HepG2 (cell line): ENCODE measurements at regions not wholly inside any gene's neighbourhood (a gene's known extent, or its start where the extent isn't known, plus 50 kb on each side); places are given as distances from the start of the nearest gene placed in this dataset.

Experiments used
- ATAC-seq: fragments of 200-7000 bp; cut with Tn5 transposase; 3 replicates; pipeline ENCODE4 v1.9.1; 2020; ENCODE audit warnings: mild to moderate bottlenecking, moderate library complexity
- BruUV-seq: library from RNA; stranded (reverse); fragments of 400-500 nt; replicated peaks from 2 replicates; lab custom pipeline; 2021; lab: Mats Ljungman, UMichigan
- CTCF ChIA-PET: fragments of 300-600 bp; formaldehyde crosslinking; extraction: SDS; loops from one replicate; lab custom pipeline; 2021; ENCODE audit warnings: low total read pairs, inconsistent platforms, low intra/inter-chr PET ratio; lab: Yijun Ruan, JAX
- POLR2A ChIA-PET: fragments of 350-600 bp; sonication (Branson Sonifier 250); formaldehyde crosslinking; loops from one replicate; lab custom pipeline; 2020; ENCODE audit warnings: antibody characterized with exemption, inconsistent platforms; lab: Yijun Ruan, JAX
- DNase-seq: peaks from one replicate; pipeline ENCODE4 v3.0.0-alpha.2; 2015; ENCODE audit warnings: low spot score
- FAIRE-seq: peaks from 3 replicates; lab custom pipeline; 2011; peaks lifted over from hg19 to GRCh38; lab: Jason Lieb, UNC
- H2AFZ ChIP-seq: one replicate; pipeline ENCODE4 v1.6.1; 2011; ENCODE audit warnings: low read length, inconsistent platforms
- H3K27ac ChIP-seq: fragments of 300-600 bp; 3 replicates; pipeline ENCODE4 v1.8.0; 2011; ENCODE audit warnings: mixed run types, mild to moderate bottlenecking, mixed read lengths, low read length, inconsistent platforms; ENCODE audit not compliant: insufficient read depth; ENCODE audit errors: extremely low read length
- H3K27me3 ChIP-seq, 2 experiments: fragments of 200-600 bp in 1 of 2; 2 replicates in 1 of 2; 3 replicates in 1 of 2; pipeline versions ENCODE4 v1.6.0 to v1.8.0; 2011; ENCODE audit warnings: low read length in 2 of 2, mild to moderate bottlenecking in 2 of 2, moderate library complexity in 2 of 2, inconsistent platforms in 1 of 2; ENCODE audit not compliant: insufficient read depth in 2 of 2, control insufficient read depth in 1 of 2
- H3K36me3 ChIP-seq, 2 experiments: fragments of 200-600 bp in 1 of 2; replicated peaks in 1 of 2; 2 replicates in 1 of 2; 3 replicates in 1 of 2; pipeline versions ENCODE4 v1.5.1 to v1.8.0; 2011; ENCODE audit warnings: low read length in 2 of 2, inconsistent platforms in 1 of 2; ENCODE audit not compliant: insufficient read depth in 2 of 2, control insufficient read depth in 1 of 2
- H3K4me1 ChIP-seq: 2 replicates; pipeline ENCODE4 v1.5.1; 2012; ENCODE audit warnings: low read length, inconsistent platforms; ENCODE audit not compliant: insufficient read depth
- H3K4me2 ChIP-seq: 2 replicates; pipeline ENCODE4 v1.6.0; 2011; ENCODE audit warnings: low read depth, low read length, inconsistent platforms
- H3K4me3 ChIP-seq, 3 experiments: fragments of 200-600 bp in 1 of 3; sonication (generic), shearing (Covaris generic) in 1 of 3; replicated peaks in 1 of 3; 2 replicates each; pipeline ENCODE4 v1.5.1; 2011 to 2016; ENCODE audit warnings: low read length in 3 of 3, inconsistent platforms in 2 of 3, low read depth in 2 of 3, mild to moderate bottlenecking in 2 of 3, control low read depth in 1 of 3, mixed read lengths in 1 of 3; ENCODE audit not compliant: insufficient read depth in 1 of 3
- H3K79me2 ChIP-seq: one replicate; pipeline ENCODE4 v1.6.1; 2011; ENCODE audit warnings: low read length, inconsistent platforms; ENCODE audit not compliant: insufficient read depth
- H3K9ac ChIP-seq: 2 replicates; pipeline ENCODE4 v1.6.0; 2011; ENCODE audit warnings: mild to moderate bottlenecking, low read depth, low read length, inconsistent platforms; ENCODE audit not compliant: insufficient read depth
- H3K9me3 ChIP-seq: 2 replicates; pipeline ENCODE4 v1.5.1; 2012; ENCODE audit warnings: mild to moderate bottlenecking, low read length
- H4K20me1 ChIP-seq: 2 replicates; pipeline ENCODE4 v1.6.0; 2011; ENCODE audit warnings: inconsistent platforms, mild to moderate bottlenecking, low read length, moderate library complexity; ENCODE audit not compliant: insufficient read depth
- DZIP1 ChIP-seq: sonication (generic); formaldehyde crosslinking; IDR thresholded peaks from 2 replicates; pipeline ENCODE4 v1.5.0; 2020; ENCODE audit warnings: mild to moderate bottlenecking, missing genetic modification reagents
- KDM3A ChIP-seq: IDR thresholded peaks from 2 replicates; pipeline ENCODE4 v1.6.1; 2018; ENCODE audit warnings: low read depth, missing compliant biosample characterization
- KDM5B ChIP-seq: sonication (generic); formaldehyde crosslinking; IDR thresholded peaks from 2 replicates; pipeline ENCODE4 v1.4.0; 2020; ENCODE audit warnings: missing genetic modification reagents, mild to moderate bottlenecking, borderline replicate concordance
- KMT2B ChIP-seq: IDR thresholded peaks from 2 replicates; pipeline ENCODE4 v1.6.1; 2016; ENCODE audit warnings: missing genetic modification reagents, missing compliant biosample characterization
- NAIF1 ChIP-seq: sonication (generic); formaldehyde crosslinking; IDR thresholded peaks from 2 replicates; pipeline ENCODE4 v1.5.0; 2020; ENCODE audit warnings: mild to moderate bottlenecking, missing genetic modification reagents, borderline replicate concordance
- NR1H2 ChIP-seq: sonication (generic); formaldehyde crosslinking; IDR thresholded peaks from 2 replicates; pipeline ENCODE4 v1.8.1; 2022; ENCODE audit warnings: low read depth, missing genetic modification reagents, borderline replicate concordance
- ZMYM2 ChIP-seq: sonication (generic); formaldehyde crosslinking; IDR thresholded peaks from 2 replicates; pipeline ENCODE4 v1.8.0; 2022; ENCODE audit warnings: mild to moderate bottlenecking, missing genetic modification reagents
- ZNF431 ChIP-seq: sonication (generic); formaldehyde crosslinking; IDR thresholded peaks from 2 replicates; pipeline ENCODE4 v1.9.0; 2022; ENCODE audit warnings: missing genetic modification reagents, low read depth, mild to moderate bottlenecking, borderline replicate concordance
- ZNF460 ChIP-seq: sonication (generic); formaldehyde crosslinking; IDR thresholded peaks from 2 replicates; pipeline ENCODE4 v1.5.1; 2020; ENCODE audit warnings: missing genetic modification reagents, mild to moderate bottlenecking, borderline replicate concordance
- ZNF512 ChIP-seq: sonication (generic); formaldehyde crosslinking; IDR thresholded peaks from 2 replicates; pipeline ENCODE4 v1.4.0; 2020; ENCODE audit warnings: mild to moderate bottlenecking, missing genetic modification reagents
- ZNF616 ChIP-seq: sonication (generic); formaldehyde crosslinking; IDR thresholded peaks from 2 replicates; pipeline ENCODE4 v1.5.0; 2020; ENCODE audit warnings: low read depth, mild to moderate bottlenecking, missing genetic modification reagents
- ZNF883 ChIP-seq: sonication (generic); formaldehyde crosslinking; IDR thresholded peaks from 2 replicates; pipeline ENCODE4 v1.5.1; 2020; ENCODE audit warnings: mild to moderate bottlenecking, missing genetic modification reagents; ENCODE audit errors: not compliant biosample characterization
- WGBS: methylation state at CpG from one replicate; pipeline ENCODE4 v1.1.6; 2017; ENCODE audit warnings: low lambda C conversion rate; 5-methylcytosine and 5-hydroxymethylcytosine counted together
- in situ Hi-C: cut with HindIII; loops from 2 replicates; pipeline ENCODE4 v1.10.0; 2017; ENCODE audit warnings: low pct_unique_long_range_greater_than_20kb; ENCODE audit not compliant: extremely low pct_ligation_motif_present
- intact Hi-C: fragments of 100-400 bp; cut with micrococcal nuclease; formaldehyde crosslinking; loops from one replicate; pipeline ENCODE4 v1.10.0; 2022; ENCODE audit not compliant: unreplicated experiment

GRCh38 chr2:145584353-145584752 lies 1064.4 kb upstream of the ZEB2 start:
- in situ Hi-C loops (no loop called here), intact Hi-C loops (no loop called here)
- Histone ChIP-seq H3K9me3 (no peaks in the 10 kb centered on the region), H2AFZ (no peak overlapping the region), H3K4me1 (no peaks in the 10 kb centered on the region), H3K4me2 (no peak overlapping the region), H3K4me3 (no peak overlapping the region), H4K20me1 (no peaks in the 10 kb centered on the region), H3K9ac (no peak overlapping the region), H3K36me3 (no peaks in the 10 kb centered on the region), H3K27ac (no peak overlapping the region), H3K27me3 (no peaks in the 10 kb centered on the region), H3K79me2 (no peaks in the 10 kb centered on the region)
- BruUV-seq, result no TSS peak
- CTCF ChIA-PET, result no interaction called here
- ATAC-seq (no peak), DNase-seq (no peak), FAIRE-seq (no peak)
- TF ChIP-seq KDM3A (CRISPR knock-in tag) (no peak), ZNF460 (CRISPR knock-in tag) (no peak), ZNF616 (CRISPR knock-in tag) (no peak), ZNF883 (CRISPR knock-in tag) (no peak), ZNF512 (no peak)
- WGBS, result 0% methylated on average over 1 of the region's 1 CpG
- POLR2A ChIA-PET, result no interaction called here

GRCh38 chr2:145573608-145574007 lies 1053.7 kb upstream of the ZEB2 start:
- POLR2A ChIA-PET, result no interaction called here

More at GRCh38 chr2:145573608-145574007, 1053.7 kb upstream of the ZEB2 start:
- H3K27me3 ChIP-seq, result no peaks in the 10 kb centered on the region
- no peaks in the 10 kb centered on the region for H3K79me2 ChIP-seq
- CTCF ChIA-PET, result no interaction called here
- ATAC-seq, result no peak
- in situ Hi-C loops (no loop called here), intact Hi-C loops (no loop called here)
- no peaks in the 10 kb centered on the region for H3K4me1 ChIP-seq
- FAIRE-seq, result no peak
- H4K20me1 ChIP-seq, result no peaks in the 10 kb centered on the region
- H3K27ac ChIP-seq, result no peak overlapping the region
- H3K9me3 ChIP-seq, result no peaks in the 10 kb centered on the region
- no peak overlapping the region for H3K4me2 ChIP-seq
- WGBS, result 6% methylated on average over 5 of the region's 5 CpGs
- no peak overlapping the region for H3K4me3 ChIP-seq
- H3K9ac ChIP-seq, result no peak overlapping the region
- BruUV-seq, result no TSS peak
- no peak overlapping the region for H2AFZ ChIP-seq
- DNase-seq, result no peak
- no peak for TF ChIP-seq KDM5B
- no peak for TF ChIP-seq NR1H2 (CRISPR knock-in tag)
- TF ChIP-seq KMT2B (CRISPR knock-in tag), result no peak
- TF ChIP-seq ZMYM2 (CRISPR knock-in tag), result no peak
- no peak for TF ChIP-seq ZNF431
- no peak for TF ChIP-seq NAIF1 (CRISPR knock-in tag)
- no peak for TF ChIP-seq DZIP1 (CRISPR knock-in tag)
- no peaks in the 10 kb centered on the region for H3K36me3 ChIP-seq
